ENCODE measurements at regions not wholly inside any gene's neighbourhood (a gene's known extent, or its start where the extent isn't known, plus 50 kb on each side); places are given as distances from the start of the nearest gene placed in this dataset.

- TF ChIP-seq CTCF (IDR thresholded peaks at IDR 0.05): no peak
- Histone ChIP-seq H3K27me3 (ENCODE audit: low read depth) (no peaks in the 10 kb centered on the region), H3K4me3 (no peak overlapping the region), H3K9me3 (no peaks in the 10 kb centered on the region), H3K36me3 (no peaks in the 10 kb centered on the region), H3K27ac (no peak overlapping the region), H3K4me1 (no peaks in the 10 kb centered on the region)
- no peak for DNase-seq
- intact Hi-C loops (cut with DNase I): no loop called here
- ATAC-seq: no peak
These were observed 244.7 kb upstream of the BTBD3 start for GRCh38 chr20:11672959-11673358.

- Histone ChIP-seq H3K9me3 (no peaks in the 10 kb centered on the region), H3K4me3 (no peak overlapping the region), H3K4me1 (no peaks in the 10 kb centered on the region), H3K27me3 (ENCODE audit: low read depth) (no peaks in the 10 kb centered on the region), H3K36me3 (no peaks in the 10 kb centered on the region), H3K27ac (no peak overlapping the region)
- ATAC-seq: no peak
- no peak for TF ChIP-seq CTCF (IDR thresholded peaks at IDR 0.05)
- no peak for DNase-seq
- intact Hi-C loops (cut with DNase I): no loop called here
These were observed 241.6 kb upstream of the BTBD3 start for GRCh38 chr20:11675920-11676629.

- H3K27ac ChIP-seq: no peak overlapping the region
- H3K27me3 ChIP-seq (ENCODE audit: low read depth): no peaks in the 10 kb centered on the region
- TF ChIP-seq CTCF (IDR thresholded peaks at IDR 0.05): peak; percentile 84
- H3K9me3 ChIP-seq: no peaks in the 10 kb centered on the region
- DNase-seq: no peak
- ATAC-seq: peak; percentile 78 to 80
- H3K36me3 ChIP-seq: no peaks in the 10 kb centered on the region
- H3K4me1 ChIP-seq: no peaks in the 10 kb centered on the region
- no peak overlapping the region for H3K4me3 ChIP-seq
- intact Hi-C loops (cut with DNase I): no loop called here
These were observed 240.9 kb upstream of the BTBD3 start for GRCh38 chr20:11676630-11677287.

GRCh38 chr20:11677428-11677827, 240.3 kb upstream of the BTBD3 start:
- ATAC-seq: no peak
- no peak overlapping the region for H3K4me3 ChIP-seq

GRCh38 chr20:11677836-11678235, 239.9 kb upstream of the BTBD3 start:
- no peak for TF ChIP-seq CTCF (IDR thresholded peaks at IDR 0.05)
- H3K9me3 ChIP-seq: no peaks in the 10 kb centered on the region
- no peaks in the 10 kb centered on the region for H3K4me1 ChIP-seq
- H3K27me3 ChIP-seq (ENCODE audit: low read depth): no peaks in the 10 kb centered on the region
- ATAC-seq (no peak), DNase-seq (no peak)
- no peak overlapping the region for H3K4me3 ChIP-seq
- no peak overlapping the region for H3K27ac ChIP-seq
- no peaks in the 10 kb centered on the region for H3K36me3 ChIP-seq
- intact Hi-C loops (cut with DNase I): no loop called here

More at GRCh38 chr20:11677428-11677827, 240.3 kb upstream of the BTBD3 start:
- DNase-seq: no peak
- Histone ChIP-seq H3K4me1 (no peaks in the 10 kb centered on the region), H3K27ac (no peak overlapping the region), H3K27me3 (ENCODE audit: low read depth) (no peaks in the 10 kb centered on the region), H3K36me3 (no peaks in the 10 kb centered on the region), H3K9me3 (no peaks in the 10 kb centered on the region)
- TF ChIP-seq CTCF (IDR thresholded peaks at IDR 0.05): no peak
- intact Hi-C loops (cut with DNase I): no loop called here
